ENCODE measurements at regions not wholly inside any gene's neighbourhood (a gene's known extent, or its start where the extent isn't known, plus 50 kb on each side); places are given as distances from the start of the nearest gene placed in this dataset.

- Histone ChIP-seq H3K9me3 (no peaks in the 10 kb centered on the region), H3K36me3 (no peaks in the 10 kb centered on the region), H3K4me1 (ENCODE audit: control insufficient read depth in 1 of 2, low read depth in 2 of 2) (no peaks in the 10 kb centered on the region), H3K4me3 (no peak overlapping the region), H3K27me3 (replicated peaks; ENCODE audit: insufficient read depth) (no peaks in the 10 kb centered on the region), H3K27ac (no peak overlapping the region)
- no peak for TF ChIP-seq CTCF (IDR thresholded peaks at IDR 0.05)
- ATAC-seq (ENCODE audit: insufficient number of reproducible peaks, low FRiP score, low read depth) (no peak), DNase-seq (ENCODE audit: low spot score) (no peak)
Observed at GRCh38 chr18:60319129-60319528, 53.4 kb downstream of the MC4R start.

GRCh38 chr18:60311676-60312360, 60.8 kb downstream of the MC4R start:
- Histone ChIP-seq H3K36me3 (no peaks in the 10 kb centered on the region), H3K27ac (no peak overlapping the region), H3K27me3 (replicated peaks; ENCODE audit: insufficient read depth) (no peaks in the 10 kb centered on the region), H3K4me3 (no peak overlapping the region), H3K9me3 (no peaks in the 10 kb centered on the region), H3K4me1 (ENCODE audit: control insufficient read depth in 1 of 2, low read depth in 2 of 2) (no peaks in the 10 kb centered on the region)
- no peak for DNase-seq (ENCODE audit: low spot score)
- ATAC-seq (ENCODE audit: insufficient number of reproducible peaks, low FRiP score, low read depth): no peak
- no peak for TF ChIP-seq CTCF (IDR thresholded peaks at IDR 0.05)

GRCh38 chr18:60295674-60296073, 76.9 kb downstream of the MC4R start:
- Histone ChIP-seq H3K36me3 (no peaks in the 10 kb centered on the region), H3K4me3 (no peak overlapping the region), H3K4me1 (ENCODE audit: control insufficient read depth in 1 of 2, low read depth in 2 of 2) (no peaks in the 10 kb centered on the region), H3K27ac (no peak overlapping the region), H3K27me3 (replicated peaks; ENCODE audit: insufficient read depth) (no peaks in the 10 kb centered on the region), H3K9me3 (no peaks in the 10 kb centered on the region)
- no peak for TF ChIP-seq CTCF (IDR thresholded peaks at IDR 0.05)
- DNase-seq (ENCODE audit: low spot score) (no peak), ATAC-seq (ENCODE audit: insufficient number of reproducible peaks, low FRiP score, low read depth) (no peak)

GRCh38 chr18:60292186-60292585, 80.4 kb downstream of the MC4R start:
- no peaks in the 10 kb centered on the region for H3K4me1 ChIP-seq (ENCODE audit: control insufficient read depth in 1 of 2, low read depth in 2 of 2)
- ATAC-seq (ENCODE audit: insufficient number of reproducible peaks, low FRiP score, low read depth): no peak
- H3K27me3 ChIP-seq (replicated peaks; ENCODE audit: insufficient read depth): no peaks in the 10 kb centered on the region
- no peak for TF ChIP-seq CTCF (IDR thresholded peaks at IDR 0.05)
- no peak overlapping the region for H3K4me3 ChIP-seq
- no peaks in the 10 kb centered on the region for H3K9me3 ChIP-seq
- no peak overlapping the region for H3K27ac ChIP-seq
- no peak for DNase-seq (ENCODE audit: low spot score)
- no peaks in the 10 kb centered on the region for H3K36me3 ChIP-seq

GRCh38 chr18:60279391-60279790, 93.2 kb downstream of the MC4R start:
- H3K4me3 ChIP-seq: no peak overlapping the region
- H3K36me3 ChIP-seq: no peaks in the 10 kb centered on the region
- H3K27me3 ChIP-seq (replicated peaks; ENCODE audit: insufficient read depth): no peaks in the 10 kb centered on the region
- TF ChIP-seq CTCF (IDR thresholded peaks at IDR 0.05): no peak
- H3K27ac ChIP-seq: no peak overlapping the region
- ATAC-seq (ENCODE audit: insufficient number of reproducible peaks, low FRiP score, low read depth): no peak
- H3K4me1 ChIP-seq (ENCODE audit: control insufficient read depth in 1 of 2, low read depth in 2 of 2): no peaks in the 10 kb centered on the region
- H3K9me3 ChIP-seq: no peaks in the 10 kb centered on the region
- no peak for DNase-seq (ENCODE audit: low spot score)
